ENCODE measurements at regions not wholly inside any gene's neighbourhood (a gene's known extent, or its start where the extent isn't known, plus 50 kb on each side); places are given as distances from the start of the nearest gene placed in this dataset.

GRCh38 chr1:221053889-221054288, 174.6 kb downstream of the HLX start:
- H3K4me3 ChIP-seq (ENCODE audit: low read depth, low read length), result no peak overlapping the region
- no peak for TF ChIP-seq CTCF (IDR thresholded peaks at IDR 0.05; ENCODE audit: insufficient read depth, low read length, missing control alignments)
- ChIA-PET POLR2A (no interaction called here), CTCF (no interaction called here)
- DNase-seq (ENCODE audit: low read depth, low spot score), result no peak

- H3K4me3 ChIP-seq (ENCODE audit: low read depth, low read length), result no peak overlapping the region
- no peak for TF ChIP-seq CTCF (IDR thresholded peaks at IDR 0.05; ENCODE audit: insufficient read depth, low read length, missing control alignments)
- ChIA-PET CTCF (no interaction called here), POLR2A (no interaction called here)
- no peak for DNase-seq (ENCODE audit: low read depth, low spot score)
These were observed 180.3 kb downstream of the HLX start for GRCh38 chr1:221059506-221059905.

GRCh38 chr1:221063651-221064050, 184.4 kb downstream of the HLX start:
- POLR2A ChIA-PET, result no interaction called here
- CTCF ChIA-PET, result interaction anchor here (0.9 to 1.2 kb wide), 2 partner anchors 9 to 371 kb away, joined by 3 read pairs; no protein-coding TSS in a partner anchor
- no peak for DNase-seq (ENCODE audit: low read depth, low spot score)
- no peak overlapping the region for H3K4me3 ChIP-seq (ENCODE audit: low read depth, low read length)
- no peak for TF ChIP-seq CTCF (IDR thresholded peaks at IDR 0.05; ENCODE audit: insufficient read depth, low read length, missing control alignments)

GRCh38 chr1:221066351-221067001, 187.2 kb downstream of the HLX start:
- POLR2A ChIA-PET, result no interaction called here

GRCh38 chr1:221067721-221068120, 188.5 kb downstream of the HLX start:
- ChIA-PET CTCF (no interaction called here), POLR2A (no interaction called here)
- no peak for DNase-seq (ENCODE audit: low read depth, low spot score)

More at GRCh38 chr1:221066351-221067001, 187.2 kb downstream of the HLX start:
- H3K4me3 ChIP-seq (ENCODE audit: low read depth, low read length), result no peak overlapping the region
- DNase-seq (ENCODE audit: low read depth, low spot score), result no peak
- TF ChIP-seq CTCF (IDR thresholded peaks at IDR 0.05; ENCODE audit: insufficient read depth, low read length, missing control alignments), result no peak
- CTCF ChIA-PET, result interaction anchor here (1.3 to 1.5 kb wide), 2 partner anchors 191 to 365 kb away, joined by 3 read pairs; no protein-coding TSS in a partner anchor

More at GRCh38 chr1:221067721-221068120, 188.5 kb downstream of the HLX start:
- no peak for TF ChIP-seq CTCF (IDR thresholded peaks at IDR 0.05; ENCODE audit: insufficient read depth, low read length, missing control alignments)
- H3K4me3 ChIP-seq (ENCODE audit: low read depth, low read length), result no peak overlapping the region

Data from AG04449 (cell line).